HG02571 (cell line): ENCODE measurements at regions not wholly inside any gene's neighbourhood (a gene's known extent, or its start where the extent isn't known, plus 50 kb on each side); places are given as distances from the start of the nearest gene placed in this dataset.
"Not testable (repeated sequence)": the region's sequence is repeated elsewhere in the genome, so short reads cannot be mapped to it uniquely, and the experiment has no call there.

Source experiments
- ATAC-seq: cut with Tn5 transposase; IDR thresholded peaks from one replicate; pipeline ENCODE4 v1.9.1; 2021; ENCODE audit warnings: mild to moderate bottlenecking, moderate library complexity; ENCODE audit not compliant: unreplicated experiment

DNA sequence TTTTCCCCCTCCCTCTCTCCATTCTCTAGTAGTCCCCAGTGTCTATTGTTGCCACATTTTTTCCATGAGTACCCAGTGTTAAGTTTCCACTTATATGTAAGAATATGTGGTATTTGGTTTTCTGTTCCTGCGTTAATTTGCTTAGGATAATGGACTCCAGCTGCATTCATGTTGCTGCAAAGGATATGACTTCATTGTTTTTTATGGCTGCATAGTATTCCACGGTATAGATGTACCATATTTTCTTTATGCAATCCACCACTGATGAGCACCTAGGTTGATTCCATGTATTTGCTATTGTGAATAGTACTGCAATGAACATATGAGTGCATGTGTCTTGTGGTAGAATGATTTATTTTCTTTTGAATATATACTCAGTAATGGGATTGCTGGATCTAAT is 77.4 kb upstream of the MEGF10 start:
- ATAC-seq = no peak

DNA sequence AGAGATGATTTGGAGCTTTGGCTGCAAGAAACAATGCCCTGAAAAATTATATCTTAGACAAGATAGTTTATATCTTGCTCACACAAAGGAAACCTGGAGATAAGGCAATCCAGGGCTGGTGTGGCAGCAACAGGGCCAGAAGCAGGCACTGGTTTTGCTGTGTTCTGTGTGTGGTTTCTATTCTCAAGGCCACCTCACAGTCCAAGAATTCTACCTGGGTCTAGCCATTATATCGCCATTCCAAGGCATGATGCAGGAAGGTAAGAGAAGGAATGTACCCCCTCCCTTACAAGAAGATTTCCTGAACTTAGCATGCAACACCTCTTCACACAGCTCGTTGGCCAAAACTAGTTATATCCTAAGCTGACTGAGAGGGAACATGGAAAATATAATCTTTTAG is 74.5 kb upstream of the MEGF10 start:
- no peak for ATAC-seq

- ATAC-seq = no peak
Measured at GRCh38 chr5:127216898-127217675, 73.5 kb upstream of the MEGF10 start.

DNA sequence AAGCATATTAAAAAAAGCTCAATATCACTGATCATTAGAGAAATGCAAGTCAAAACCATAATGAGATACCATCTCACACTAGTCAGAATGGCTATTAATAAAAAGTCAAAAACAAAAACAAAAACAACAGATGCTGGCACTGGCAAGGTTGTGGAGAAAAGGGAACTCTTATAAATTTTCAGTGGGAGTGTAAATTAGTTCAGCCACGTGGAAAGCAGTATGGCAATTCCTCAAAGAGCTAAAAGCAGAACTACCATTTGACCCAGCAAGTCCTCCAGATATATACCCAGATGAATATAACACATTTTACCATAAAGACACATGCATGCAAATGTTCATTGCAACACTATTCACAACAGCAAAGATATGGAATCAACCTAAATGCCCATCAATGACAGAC is 68.7 kb upstream of the MEGF10 start:
- not testable (repeated sequence) for ATAC-seq

DNA sequence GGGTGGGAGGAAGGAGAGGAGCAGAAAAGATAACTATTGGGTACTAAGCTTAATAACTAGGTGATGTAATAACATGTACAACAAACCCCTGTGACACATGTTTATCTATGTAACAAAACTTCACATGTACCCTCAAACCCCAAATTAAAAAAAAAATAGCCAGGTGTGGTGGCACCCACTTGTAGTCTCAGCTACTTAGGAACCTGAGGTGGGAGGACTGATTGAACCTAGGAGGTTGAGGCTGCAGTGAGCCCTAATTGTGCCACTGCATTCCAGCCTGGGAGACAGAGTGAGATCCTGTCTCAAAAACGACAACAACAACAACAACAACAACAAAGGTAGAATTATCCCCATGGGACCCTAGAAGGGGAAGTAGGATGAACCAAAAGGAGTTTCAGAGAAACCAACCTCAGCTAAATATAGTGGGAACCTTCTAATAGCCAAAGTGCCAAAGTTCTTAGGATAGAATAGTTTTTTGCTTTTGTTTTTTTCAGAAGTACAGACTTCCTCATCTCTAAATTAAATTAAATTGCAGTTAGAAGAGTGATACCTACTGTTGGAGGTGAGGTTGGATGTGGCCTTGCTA is 67.9 kb upstream of the MEGF10 start:
- ATAC-seq = peak; percentile 66

- ATAC-seq = no peak
Measured at GRCh38 chr5:127223256-127223974, 67.2 kb upstream of the MEGF10 start.

GRCh38 chr5:127227881-127228280 is 62.7 kb upstream of the MEGF10 start:
- ATAC-seq = no peak

DNA sequence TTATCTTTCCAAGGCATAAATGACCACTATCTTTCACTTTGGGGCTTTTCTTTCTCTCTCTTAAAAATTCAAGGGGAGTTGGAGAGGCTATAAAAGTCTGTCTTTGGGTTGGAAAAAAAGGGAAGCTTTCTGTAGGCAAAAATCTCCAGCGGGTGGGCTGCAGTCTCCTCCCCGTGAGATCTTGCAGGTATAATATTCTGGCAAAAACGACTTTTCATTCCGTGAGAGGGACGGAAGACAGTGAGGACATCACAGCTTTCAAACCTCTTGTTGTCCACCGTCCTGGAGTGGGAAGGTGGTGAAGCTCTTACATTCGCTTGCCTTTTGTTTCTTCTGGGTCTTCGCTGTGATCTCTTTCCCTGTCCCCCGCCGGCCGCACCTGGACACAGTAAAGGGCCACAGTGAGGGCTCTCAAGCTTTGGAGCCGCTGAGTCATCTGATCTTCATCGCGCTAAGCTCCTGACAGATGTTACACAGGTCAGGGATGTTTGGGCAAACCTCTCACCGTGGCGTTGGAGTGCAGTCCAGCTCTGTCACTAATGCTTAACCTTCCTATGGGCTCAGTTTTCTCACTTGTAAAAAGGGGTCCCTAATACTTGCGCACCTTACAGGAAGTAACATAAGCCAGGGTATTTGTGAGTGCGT is 61.9 kb upstream of the MEGF10 start:
- ATAC-seq = no peak

GRCh38 chr5:127229185-127229889 is 61.3 kb upstream of the MEGF10 start:
- ATAC-seq = peak; percentile 76

GRCh38 chr5:127231118-127231517 is 59.5 kb upstream of the MEGF10 start:
- ATAC-seq = no peak

DNA sequence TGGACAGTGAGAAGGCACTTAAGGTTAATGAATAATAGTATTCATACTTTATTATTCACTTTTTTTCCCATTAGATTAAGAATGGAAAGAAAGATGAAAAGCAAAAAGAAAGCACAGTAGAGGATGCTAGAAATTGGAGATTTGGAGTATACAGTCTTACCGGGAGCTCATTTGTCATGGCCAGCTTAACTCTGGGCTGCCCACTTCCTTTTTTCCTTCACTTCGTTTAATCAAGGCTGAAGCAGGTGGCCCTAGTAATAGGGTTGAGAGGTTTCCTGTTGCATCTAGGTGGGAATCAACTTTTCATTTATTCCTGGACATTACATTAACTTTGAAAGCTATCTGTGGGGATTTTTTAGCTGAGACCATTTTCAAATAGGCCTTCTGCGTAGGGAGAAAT is 57.0 kb upstream of the MEGF10 start:
- no peak for ATAC-seq

- no peak for ATAC-seq
Measured at GRCh38 chr5:127235136-127235535, 55.5 kb upstream of the MEGF10 start.

DNA sequence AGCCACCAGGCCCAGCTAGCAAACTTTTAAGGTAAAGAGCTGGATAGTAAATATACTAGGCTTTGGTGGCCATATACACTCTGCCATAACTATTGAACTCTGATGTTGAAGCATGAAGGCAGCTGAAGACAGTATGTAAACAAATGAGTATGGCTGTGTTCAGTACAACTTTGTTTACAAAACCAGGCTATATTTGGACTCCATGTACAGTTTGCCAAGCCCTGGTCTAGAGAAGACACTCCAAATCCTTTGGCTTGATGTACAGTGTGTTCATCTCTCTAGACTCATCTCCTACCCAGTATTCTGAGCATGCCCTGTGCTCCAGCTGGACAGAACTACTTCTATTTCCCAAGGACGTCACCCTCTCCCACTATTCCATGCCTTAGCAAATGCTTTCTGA is 54.3 kb upstream of the MEGF10 start:
- no peak for ATAC-seq
